H4 (cell line): ENCODE measurements at regions not wholly inside any gene's neighbourhood (a gene's known extent, or its start where the extent isn't known, plus 50 kb on each side); places are given as distances from the start of the nearest gene placed in this dataset.
"Not testable (repeated sequence)": the region's sequence is repeated elsewhere in the genome, so short reads cannot be mapped to it uniquely, and the experiment has no call there.

Source experiments
- DNase-seq: peaks from one replicate; pipeline ENCODE4 v3.0.0-alpha.2; 2015; ENCODE audit warnings: low spot score

GRCh38 chr3:153440311-153440710, 278.3 kb downstream of the RAP2B start:
- no peak for DNase-seq

- no peak for DNase-seq
These were observed 280.4 kb downstream of the RAP2B start for GRCh38 chr3:153442386-153442785.

- DNase-seq, result no peak
These were observed 280.9 kb downstream of the RAP2B start for GRCh38 chr3:153442799-153443487.

GRCh38 chr3:153443961-153444360, 281.9 kb downstream of the RAP2B start:
- DNase-seq, result no peak

GRCh38 chr3:153445817-153446216, 283.8 kb downstream of the RAP2B start:
- no peak for DNase-seq

- DNase-seq, result no peak
These were observed 286.3 kb downstream of the RAP2B start for GRCh38 chr3:153448151-153448829.

GRCh38 chr3:153456833-153457545, 295.0 kb downstream of the RAP2B start:
- no peak for DNase-seq

GRCh38 chr3:153458881-153459280, 296.9 kb downstream of the RAP2B start:
- DNase-seq, result no peak

- no peak for DNase-seq
These were observed 300.5 kb downstream of the RAP2B start for GRCh38 chr3:153462545-153462944.

- DNase-seq, result no peak
These were observed 301.9 kb downstream of the RAP2B start for GRCh38 chr3:153463895-153464294.

- no peak for DNase-seq
These were observed 307.1 kb downstream of the RAP2B start for GRCh38 chr3:153469162-153469561.

- no peak for DNase-seq
These were observed 322.8 kb downstream of the RAP2B start for GRCh38 chr3:153484842-153485241.

- DNase-seq, result no peak
These were observed 333.4 kb downstream of the RAP2B start for GRCh38 chr3:153495422-153495821.

GRCh38 chr3:153502682-153503081, 340.7 kb downstream of the RAP2B start:
- no peak for DNase-seq

GRCh38 chr3:153503873-153504272, 341.8 kb downstream of the RAP2B start:
- no peak for DNase-seq

GRCh38 chr3:153506205-153506604, 344.2 kb downstream of the RAP2B start:
- DNase-seq, result not testable (repeated sequence)

- not testable (repeated sequence) for DNase-seq
These were observed 344.7 kb downstream of the RAP2B start for GRCh38 chr3:153506686-153507085.

- DNase-seq, result peak; percentile 9
These were observed 351.2 kb downstream of the RAP2B start for GRCh38 chr3:153513236-153513635.

- no peak for DNase-seq
These were observed 366.4 kb downstream of the RAP2B start for GRCh38 chr3:153528473-153528872.

GRCh38 chr3:153539263-153539662, 377.2 kb downstream of the RAP2B start:
- DNase-seq, result no peak

- DNase-seq, result no peak
These were observed 383.4 kb downstream of the RAP2B start for GRCh38 chr3:153545471-153545870.

GRCh38 chr3:153547970-153548369, 385.9 kb downstream of the RAP2B start:
- DNase-seq, result no peak

- not testable (repeated sequence) for DNase-seq
These were observed 387.7 kb downstream of the RAP2B start for GRCh38 chr3:153549686-153550085.
